DMS 273 treated with DMSO at 0.1 percent for 48 hours (cell line): ENCODE measurements at regions not wholly inside any gene's neighbourhood (a gene's known extent, or its start where the extent isn't known, plus 50 kb on each side); places are given as distances from the start of the nearest gene placed in this dataset.
"Not testable (repeated sequence)": the region's sequence is repeated elsewhere in the genome, so short reads cannot be mapped to it uniquely, and the experiment has no call there.

ENCODE experiments used
- DNase-seq: peaks from one replicate; lab custom pipeline; 2025; lab: John Stamatoyannopoulos, UW

- DNase-seq = no peak
Measured at GRCh38 chr21:36247316-36248010, 72.5 kb upstream of the MORC3 start.

GRCh38 chr21:36249576-36250422, 70.2 kb upstream of the MORC3 start:
- no peak for DNase-seq

- no peak for DNase-seq
Measured at GRCh38 chr21:36250423-36251075, 69.4 kb upstream of the MORC3 start.

- DNase-seq = no peak
Measured at GRCh38 chr21:36254106-36254941, 65.7 kb upstream of the MORC3 start.

GRCh38 chr21:36255663-36256062, 64.3 kb upstream of the MORC3 start:
- DNase-seq = no peak

- no peak for DNase-seq
Measured at GRCh38 chr21:36257657-36258056, 62.3 kb upstream of the MORC3 start.

- peak; percentile 72 for DNase-seq
Measured at GRCh38 chr21:36260030-36260787, 59.8 kb upstream of the MORC3 start.

GRCh38 chr21:36260802-36261201, 59.2 kb upstream of the MORC3 start:
- DNase-seq = no peak

GRCh38 chr21:36261459-36261858, 58.5 kb upstream of the MORC3 start:
- DNase-seq = no peak

- DNase-seq = no peak
Measured at GRCh38 chr21:36263797-36264196, 56.2 kb upstream of the MORC3 start.

- no peak for DNase-seq
Measured at GRCh38 chr21:36265431-36265830, 54.6 kb upstream of the MORC3 start.

GRCh38 chr21:36267828-36268227, 52.2 kb upstream of the MORC3 start:
- DNase-seq = not testable (repeated sequence)

GRCh38 chr21:36268264-36268663, 51.7 kb upstream of the MORC3 start:
- DNase-seq = not testable (repeated sequence)
